ENCODE measurements at regions not wholly inside any gene's neighbourhood (a gene's known extent, or its start where the extent isn't known, plus 50 kb on each side); places are given as distances from the start of the nearest gene placed in this dataset.

GRCh38 chr7:32406386-32406785 lies 83.8 kb downstream of the LSM5 start:
- H3K4me3 ChIP-seq (ENCODE audit: low read depth, low read length): no peak overlapping the region
- TF ChIP-seq, protein P1, sequence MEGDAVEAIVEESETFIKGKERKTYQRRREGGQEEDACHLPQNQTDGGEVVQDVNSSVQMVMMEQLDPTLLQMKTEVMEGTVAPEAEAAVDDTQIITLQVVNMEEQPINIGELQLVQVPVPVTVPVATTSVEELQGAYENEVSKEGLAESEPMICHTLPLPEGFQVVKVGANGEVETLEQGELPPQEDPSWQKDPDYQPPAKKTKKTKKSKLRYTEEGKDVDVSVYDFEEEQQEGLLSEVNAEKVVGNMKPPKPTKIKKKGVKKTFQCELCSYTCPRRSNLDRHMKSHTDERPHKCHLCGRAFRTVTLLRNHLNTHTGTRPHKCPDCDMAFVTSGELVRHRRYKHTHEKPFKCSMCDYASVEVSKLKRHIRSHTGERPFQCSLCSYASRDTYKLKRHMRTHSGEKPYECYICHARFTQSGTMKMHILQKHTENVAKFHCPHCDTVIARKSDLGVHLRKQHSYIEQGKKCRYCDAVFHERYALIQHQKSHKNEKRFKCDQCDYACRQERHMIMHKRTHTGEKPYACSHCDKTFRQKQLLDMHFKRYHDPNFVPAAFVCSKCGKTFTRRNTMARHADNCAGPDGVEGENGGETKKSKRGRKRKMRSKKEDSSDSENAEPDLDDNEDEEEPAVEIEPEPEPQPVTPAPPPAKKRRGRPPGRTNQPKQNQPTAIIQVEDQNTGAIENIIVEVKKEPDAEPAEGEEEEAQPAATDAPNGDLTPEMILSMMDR (IDR thresholded peaks at IDR 0.05; ENCODE audit: insufficient read depth, low read length): no peak

GRCh38 chr7:32403463-32404229 lies 86.5 kb downstream of the LSM5 start:
- no peak overlapping the region for H3K4me3 ChIP-seq (ENCODE audit: low read depth, low read length)
- TF ChIP-seq, protein P1 (IDR thresholded peaks at IDR 0.05; ENCODE audit: insufficient read depth, low read length): no peak
- DNase-seq (ENCODE audit: low read depth): no peak

More at GRCh38 chr7:32406386-32406785, 83.8 kb downstream of the LSM5 start:
- DNase-seq (ENCODE audit: low read depth): no peak

DNA sequence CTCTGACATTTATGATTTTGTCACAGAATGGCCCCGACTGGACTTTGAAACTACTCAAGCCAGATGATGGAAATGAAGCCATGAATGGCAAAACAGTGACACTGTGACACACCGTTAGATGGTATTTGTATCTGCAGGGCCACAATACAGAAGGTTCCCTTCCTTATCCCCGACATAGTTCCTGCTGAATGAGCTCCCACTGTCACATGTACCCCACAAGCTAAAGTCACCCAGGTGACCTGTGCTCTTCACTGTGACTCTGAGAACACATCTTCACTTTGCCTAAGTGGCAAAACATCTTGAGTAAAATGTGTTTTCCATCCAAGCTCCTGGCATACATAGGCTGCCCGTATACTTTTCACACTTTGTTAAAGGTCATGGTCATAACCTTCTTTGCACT lies 89.5 kb downstream of the LSM5 start:
- no peak overlapping the region for H3K4me3 ChIP-seq (ENCODE audit: low read depth, low read length)
- TF ChIP-seq, protein P1 (IDR thresholded peaks at IDR 0.05; ENCODE audit: insufficient read depth, low read length): no peak
- no peak for DNase-seq (ENCODE audit: low read depth)

GRCh38 chr7:32399311-32399710 lies 90.9 kb downstream of the LSM5 start:
- TF ChIP-seq, protein P1 (IDR thresholded peaks at IDR 0.05; ENCODE audit: insufficient read depth, low read length): no peak
- no peak for DNase-seq (ENCODE audit: low read depth)
- no peak overlapping the region for H3K4me3 ChIP-seq (ENCODE audit: low read depth, low read length)

- no peak for DNase-seq (ENCODE audit: low read depth)
- H3K4me3 ChIP-seq (ENCODE audit: low read depth, low read length): no peak overlapping the region
- TF ChIP-seq, protein P1 (IDR thresholded peaks at IDR 0.05; ENCODE audit: insufficient read depth, low read length): no peak
Observed at GRCh38 chr7:32395168-32395567, 95.0 kb downstream of the LSM5 start.

- DNase-seq (ENCODE audit: low read depth): no peak
- no peak overlapping the region for H3K4me3 ChIP-seq (ENCODE audit: low read depth, low read length)
- TF ChIP-seq, protein P1 (IDR thresholded peaks at IDR 0.05; ENCODE audit: insufficient read depth, low read length): no peak
Observed at GRCh38 chr7:32393861-32394260, 96.3 kb downstream of the LSM5 start.

DNA sequence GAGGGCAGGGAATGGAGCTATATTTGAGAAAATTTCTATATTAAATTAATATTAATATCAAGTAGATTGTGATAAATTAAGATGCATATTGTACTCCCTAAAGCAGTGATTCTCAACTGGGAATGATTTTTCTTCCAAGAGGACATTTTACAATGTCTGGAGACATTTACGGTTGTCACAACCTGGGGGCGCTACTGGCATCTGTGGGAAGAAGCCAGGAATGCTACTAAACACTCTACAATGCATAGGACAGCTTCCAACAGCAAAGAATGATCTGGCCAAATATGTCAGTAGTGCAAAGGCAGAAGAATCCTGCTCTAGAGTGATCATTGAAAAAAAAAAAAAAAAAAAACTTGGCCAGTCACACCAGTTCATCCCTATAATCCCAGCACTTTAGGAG lies 100.0 kb downstream of the LSM5 start:
- H3K4me3 ChIP-seq (ENCODE audit: low read depth, low read length): no peak overlapping the region
- TF ChIP-seq, protein P1 (IDR thresholded peaks at IDR 0.05; ENCODE audit: insufficient read depth, low read length): no peak
- no peak for DNase-seq (ENCODE audit: low read depth)

All from fibroblast of the aortic adventitia (primary cell).